Glomerular endothelial cell (primary cell): ENCODE measurements at regions not wholly inside any gene's neighbourhood (a gene's known extent, or its start where the extent isn't known, plus 50 kb on each side); places are given as distances from the start of the nearest gene placed in this dataset.
"Not testable (repeated sequence)": the region's sequence is repeated elsewhere in the genome, so short reads cannot be mapped to it uniquely, and the experiment has no call there.

Source experiments
- DNase-seq: peaks from one replicate; pipeline ENCODE4 v3.0.0-alpha.2; 2011; ENCODE audit warnings: low read depth, low spot score; ENCODE audit errors: extremely low read depth

DNA sequence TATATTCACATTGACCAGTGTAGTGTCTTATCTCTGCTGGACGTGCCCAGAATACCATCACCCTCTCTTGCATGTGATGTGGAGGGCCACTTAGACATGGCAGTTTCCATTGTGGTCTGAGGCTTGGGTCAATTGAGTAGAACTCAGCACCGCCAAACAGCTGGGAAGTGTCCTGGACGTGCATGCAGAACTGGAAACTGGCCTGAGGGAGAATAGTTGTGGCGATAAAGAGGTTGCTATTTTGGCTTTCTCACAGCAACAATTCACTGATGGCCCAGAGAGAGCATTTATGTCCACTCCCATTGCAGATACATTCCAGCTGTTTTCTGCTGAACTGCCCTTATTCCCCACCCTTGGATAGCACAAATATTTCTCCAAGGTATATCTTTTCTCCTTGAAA lies 210.1 kb upstream of the DAAM1 start:
- no peak for DNase-seq

GRCh38 chr14:58979325-58979724 lies 209.1 kb upstream of the DAAM1 start:
- DNase-seq: no peak

DNA sequence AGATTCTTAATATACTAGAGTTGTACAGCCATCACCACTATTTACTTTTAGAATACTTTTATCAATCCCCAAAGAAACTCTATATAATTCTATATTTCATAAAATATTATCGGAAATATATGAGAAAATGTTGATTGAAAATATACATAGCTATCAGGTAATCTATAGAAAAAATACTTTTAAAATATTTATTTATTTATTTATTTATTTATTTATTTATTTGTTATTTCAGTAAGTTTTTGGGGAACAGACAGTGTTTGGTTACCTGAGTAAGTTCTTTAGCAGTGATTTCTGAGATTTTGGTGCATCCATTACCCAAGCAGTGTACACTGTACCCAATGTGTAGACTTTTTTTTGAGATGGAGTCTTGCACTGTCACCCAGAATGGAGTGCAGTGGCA lies 206.6 kb upstream of the DAAM1 start:
- no peak for DNase-seq

- no peak for DNase-seq
Observed at GRCh38 chr14:58985786-58986185, 202.7 kb upstream of the DAAM1 start.

GRCh38 chr14:58987591-58987990 lies 200.9 kb upstream of the DAAM1 start:
- DNase-seq: no peak

GRCh38 chr14:58992935-58993334 lies 195.5 kb upstream of the DAAM1 start:
- DNase-seq: no peak

GRCh38 chr14:58994130-58994529 lies 194.3 kb upstream of the DAAM1 start:
- DNase-seq: no peak

DNA sequence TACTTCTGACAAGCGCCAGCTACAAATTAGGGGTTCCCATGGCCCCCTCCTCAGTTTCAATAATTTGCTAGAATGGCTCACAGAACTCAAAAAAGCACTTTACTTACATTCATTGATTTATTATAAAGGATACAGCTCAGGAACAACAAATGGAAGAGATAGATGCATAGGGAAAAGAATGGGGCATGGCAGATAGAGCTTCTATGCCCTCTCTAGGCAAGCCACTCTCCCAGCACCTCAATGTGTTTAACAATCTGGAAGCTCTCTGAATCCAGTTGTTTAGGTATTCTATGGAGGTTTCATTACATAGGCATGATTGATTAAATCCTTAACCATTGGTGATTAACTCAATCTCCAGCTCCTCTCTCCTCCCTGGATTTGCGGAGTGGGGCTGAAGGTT lies 184.5 kb upstream of the DAAM1 start:
- DNase-seq: no peak

GRCh38 chr14:59006179-59006578 lies 182.3 kb upstream of the DAAM1 start:
- DNase-seq: not testable (repeated sequence)

DNA sequence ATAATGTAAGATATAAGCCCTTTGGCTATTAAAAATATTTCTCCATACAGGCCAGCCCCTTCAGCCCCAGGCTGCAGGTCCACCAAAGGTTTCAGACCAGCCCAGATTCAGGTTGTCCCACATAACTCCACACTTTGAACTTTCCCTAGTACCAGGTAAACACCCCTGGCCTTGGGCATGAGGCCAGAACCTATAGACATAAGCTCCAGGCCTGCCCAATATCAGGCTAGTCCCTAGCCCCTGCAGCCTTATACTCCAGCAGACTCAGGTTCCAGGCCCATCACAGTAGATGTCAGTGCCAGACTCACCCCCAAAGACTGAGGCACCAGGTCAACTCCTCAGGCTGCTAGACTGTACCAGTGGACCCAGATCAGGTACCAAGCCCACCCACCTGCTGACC lies 178.5 kb upstream of the DAAM1 start:
- DNase-seq: no peak

DNA sequence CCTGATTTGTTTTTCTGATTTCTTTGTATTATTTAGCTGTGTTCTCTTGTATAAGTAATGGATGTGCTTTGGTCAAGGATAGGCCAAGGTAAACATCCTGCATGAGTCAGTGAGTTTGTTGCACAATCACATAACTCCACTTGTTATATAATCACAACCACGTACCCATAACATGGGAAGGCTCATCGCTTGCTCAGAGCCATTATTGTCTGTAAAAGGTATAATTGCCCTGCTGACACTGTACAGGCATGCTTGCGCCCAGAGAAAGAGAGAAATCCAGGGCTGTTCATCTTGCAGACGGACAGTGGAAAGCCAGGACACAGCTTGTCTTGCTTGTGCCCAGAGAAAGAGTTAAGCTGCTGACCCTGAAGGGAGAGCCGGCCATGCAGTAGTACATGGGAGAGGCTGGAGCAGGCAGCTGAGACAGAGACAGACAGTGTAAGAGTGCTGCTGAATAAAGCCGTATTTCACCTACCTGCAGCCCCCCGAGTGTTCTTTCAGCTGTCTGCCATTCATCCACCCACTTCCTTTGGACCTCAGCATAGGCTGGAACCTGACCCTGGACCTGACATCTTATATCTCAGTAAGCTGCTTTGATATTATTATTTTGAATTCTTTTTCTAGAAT lies 174.7 kb upstream of the DAAM1 start:
- DNase-seq: no peak

DNA sequence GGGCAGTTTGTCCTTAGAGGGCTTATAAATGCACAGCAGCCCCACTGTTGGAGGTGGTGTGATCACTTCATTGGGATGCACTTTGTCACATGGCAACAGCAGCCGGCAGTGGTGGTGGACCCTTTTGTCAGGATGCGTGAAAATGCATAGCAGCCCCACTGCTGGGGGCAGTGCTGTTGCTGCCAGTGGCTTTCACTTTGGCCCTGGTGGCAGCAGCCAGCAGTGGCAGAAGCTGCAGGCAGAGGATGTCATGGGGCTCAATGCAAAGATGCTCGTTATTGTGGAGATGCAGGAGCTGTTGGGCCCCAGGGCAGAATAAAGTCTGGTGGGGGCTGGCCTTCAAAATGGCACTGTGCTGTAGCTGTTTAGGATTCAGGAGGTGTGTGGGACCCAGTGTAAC lies 173.0 kb upstream of the DAAM1 start:
- DNase-seq: no peak

GRCh38 chr14:59017285-59017965 lies 171.0 kb upstream of the DAAM1 start:
- DNase-seq: no peak

DNA sequence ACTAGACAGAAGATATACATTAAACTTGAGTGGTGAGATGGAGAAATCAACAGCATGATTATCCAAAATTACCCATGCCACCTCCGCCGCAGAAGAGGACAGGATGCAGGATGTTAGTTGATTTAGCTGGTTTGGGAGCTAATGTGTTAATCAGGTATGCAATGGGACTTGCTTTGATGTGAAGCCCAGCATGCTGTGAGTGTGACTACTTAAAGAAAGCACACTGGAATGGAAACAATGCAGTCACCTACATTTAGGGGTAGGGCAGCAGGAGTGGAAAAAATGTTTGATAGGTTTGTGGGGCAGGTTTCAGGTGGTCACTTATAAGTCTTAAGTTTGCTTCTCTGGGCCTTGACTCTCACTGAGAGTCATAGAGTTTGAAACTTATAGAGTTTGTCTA lies 170.0 kb upstream of the DAAM1 start:
- DNase-seq: no peak

GRCh38 chr14:59018978-59019377 lies 169.5 kb upstream of the DAAM1 start:
- DNase-seq: no peak

DNA sequence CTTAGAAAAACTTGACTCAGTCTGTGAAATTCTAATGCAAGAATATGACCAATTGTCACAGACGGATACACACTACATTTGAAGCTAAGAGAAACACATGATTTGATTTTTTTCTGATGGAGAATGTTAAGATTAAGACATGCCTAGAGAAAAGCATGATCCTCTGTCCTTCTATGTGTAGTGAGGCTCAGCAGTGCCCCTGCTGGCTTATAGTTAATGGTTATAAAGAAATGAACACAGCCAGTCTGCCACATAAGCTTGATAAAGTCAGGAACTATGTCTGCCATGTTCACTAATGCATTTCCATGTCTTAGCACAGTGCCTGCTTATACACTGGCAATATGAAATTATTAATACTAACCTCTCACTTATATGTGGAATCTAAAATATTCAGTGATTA lies 168.1 kb upstream of the DAAM1 start:
- DNase-seq: no peak

DNA sequence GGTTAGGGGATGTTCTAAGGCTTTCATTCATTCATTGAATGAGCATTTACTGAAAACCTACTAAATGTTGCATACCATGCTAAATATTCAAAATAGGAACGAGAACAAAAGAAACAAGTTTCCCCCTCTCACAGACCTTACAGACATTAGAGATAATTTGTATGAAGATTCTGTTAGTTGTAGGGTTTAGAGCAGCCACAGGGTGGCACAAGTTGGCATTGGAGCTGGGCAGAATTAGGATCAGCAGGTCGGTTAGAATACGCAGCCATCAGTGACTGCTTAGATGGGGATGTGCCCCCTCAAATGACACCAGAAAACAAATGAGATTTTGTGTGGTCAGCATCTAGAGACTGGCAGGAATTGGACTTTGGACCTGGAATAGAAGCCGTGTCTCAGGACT lies 166.3 kb upstream of the DAAM1 start:
- DNase-seq: no peak

DNA sequence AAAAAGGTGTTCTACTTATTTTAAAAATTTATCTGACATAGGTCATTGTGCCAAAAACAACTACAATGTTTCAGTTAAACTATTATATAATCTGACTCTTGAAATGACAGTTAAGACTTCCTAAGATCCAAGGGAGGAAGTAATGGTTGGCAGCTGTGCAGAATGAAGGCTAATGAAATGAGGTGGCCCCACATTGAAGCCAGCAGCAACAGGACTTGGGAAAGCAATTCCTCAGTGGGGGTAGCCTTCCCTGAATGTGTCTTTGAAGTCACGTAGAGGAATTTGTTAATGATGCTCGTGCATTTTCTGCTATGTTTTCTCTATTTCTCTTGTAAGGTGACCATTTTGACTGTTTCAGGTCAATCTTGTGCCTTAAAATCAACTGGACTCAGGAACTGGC lies 162.4 kb upstream of the DAAM1 start:
- no peak for DNase-seq

DNA sequence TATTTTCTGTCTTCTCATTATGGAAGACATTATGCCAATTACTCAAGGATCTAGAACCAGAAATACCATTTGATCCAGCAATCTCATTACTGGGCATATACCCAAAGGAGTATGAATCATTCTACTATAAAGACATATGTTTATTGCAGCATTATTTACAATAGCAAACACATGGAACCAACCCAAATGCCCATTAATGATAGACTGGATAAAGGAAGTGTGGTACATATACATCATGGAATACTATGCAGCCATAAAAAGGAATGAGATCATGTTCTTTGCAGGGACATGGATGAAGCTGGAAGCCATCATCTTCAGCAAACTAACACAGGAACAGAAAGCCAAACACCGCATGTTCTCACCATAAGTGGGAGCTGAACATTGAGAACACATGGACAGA lies 161.8 kb upstream of the DAAM1 start:
- DNase-seq: not testable (repeated sequence)

- DNase-seq: no peak
Observed at GRCh38 chr14:59028476-59029202, 159.8 kb upstream of the DAAM1 start.

- DNase-seq: no peak
Observed at GRCh38 chr14:59032826-59033225, 155.6 kb upstream of the DAAM1 start.

GRCh38 chr14:59036134-59036533 lies 152.3 kb upstream of the DAAM1 start:
- DNase-seq: no peak
